HEK293T (cell line): ENCODE measurements at regions not wholly inside any gene's neighbourhood (a gene's known extent, or its start where the extent isn't known, plus 50 kb on each side); places are given as distances from the start of the nearest gene placed in this dataset.

Experiments used
- BHLHE40 ChIP-seq: fragments of 450-650 bp; IDR thresholded peaks from 2 replicates; pipeline ENCODE4 v1.6.1; 2016; ENCODE audit warnings: mild to moderate bottlenecking, moderate library complexity, borderline replicate concordance
- CTBP1 ChIP-seq: fragments of 450-650 bp; IDR thresholded peaks from 2 replicates; pipeline ENCODE4 v1.6.1; 2016; ENCODE audit warnings: borderline replicate concordance
- FOXK2 ChIP-seq: fragments of 450-650 bp; IDR thresholded peaks from 2 replicates; pipeline ENCODE4 v1.6.1; 2016; ENCODE audit warnings: mild to moderate bottlenecking
- FOXM1 ChIP-seq: fragments of 450-650 bp; IDR thresholded peaks from 2 replicates; pipeline ENCODE4 v1.6.1; 2017; ENCODE audit warnings: mild to moderate bottlenecking, borderline replicate concordance
- L3MBTL2 ChIP-seq: fragments of 450-650 bp; conservative IDR thresholded peaks from 2 replicates; pipeline ENCODE4 v1.6.1; 2016; ENCODE audit warnings: mild to moderate bottlenecking
- LEF1 ChIP-seq: fragments of 450-650 bp; IDR thresholded peaks from 2 replicates; pipeline ENCODE4 v1.6.1; 2017; ENCODE audit warnings: mild to moderate bottlenecking, borderline replicate concordance
- PKNOX1 ChIP-seq: fragments of 450-650 bp; IDR thresholded peaks from 2 replicates; pipeline ENCODE4 v1.6.1; 2016

- TF ChIP-seq LEF1 (no peak), FOXK2 (no peak), FOXM1 (no peak), L3MBTL2 (no peak), BHLHE40 (no peak), PKNOX1 (no peak), CTBP1 (no peak)
Measured at GRCh38 chr4:26093551-26093950, 179.5 kb downstream of the SMIM20 start.
